MCF 10A (cell line): ENCODE measurements at regions not wholly inside any gene's neighbourhood (a gene's known extent, or its start where the extent isn't known, plus 50 kb on each side); places are given as distances from the start of the nearest gene placed in this dataset.

Source experiments
- BruUV-seq: library from RNA; stranded (reverse); fragments of 400-500 nt; replicated peaks from 2 replicates; lab custom pipeline; 2021; lab: Mats Ljungman, UMichigan
- CTCF ChIA-PET: fragments of 300-600 bp; sonication (Branson Sonifier 250); formaldehyde crosslinking; extraction: SDS; loops from one replicate; lab custom pipeline; 2021; ENCODE audit warnings: antibody characterized with exemption, inconsistent platforms; lab: Yijun Ruan, JAX
- POLR2A ChIA-PET: fragments of 300-600, 350-650 bp; sonication (Branson Sonifier 250); formaldehyde crosslinking; extraction: SDS; loops from one replicate; lab custom pipeline; 2020; ENCODE audit warnings: antibody characterized with exemption, inconsistent platforms; lab: Yijun Ruan, JAX
- DNase-seq: peaks from one replicate; pipeline ENCODE4 v3.0.0-alpha.2; 2018; ENCODE audit not compliant: unreplicated experiment
- H3K27ac Mint-ChIP-seq: one replicate; pipeline ENCODE4 v1.8.0; 2022; ENCODE audit warnings: mild to moderate bottlenecking, low read depth, mixed read lengths; ENCODE audit not compliant: unreplicated experiment
- H3K27me3 Mint-ChIP-seq: one replicate; pipeline ENCODE4 v1.8.0; 2022; ENCODE audit warnings: mixed read lengths; ENCODE audit not compliant: insufficient read depth, unreplicated experiment
- H3K36me3 Mint-ChIP-seq: one replicate; pipeline ENCODE4 v1.8.0; 2022; ENCODE audit warnings: mild to moderate bottlenecking, moderate library complexity, mixed read lengths; ENCODE audit not compliant: insufficient read depth, unreplicated experiment
- H3K4me1 Mint-ChIP-seq: one replicate; pipeline ENCODE4 v1.8.0; 2022; ENCODE audit warnings: mixed read lengths; ENCODE audit not compliant: insufficient read depth, unreplicated experiment
- H3K4me3 Mint-ChIP-seq: one replicate; pipeline ENCODE4 v1.8.0; 2022; ENCODE audit warnings: mild to moderate bottlenecking, moderate library complexity, mixed read lengths; ENCODE audit not compliant: unreplicated experiment
- H3K9me3 Mint-ChIP-seq: one replicate; pipeline ENCODE4 v1.8.0; 2022; ENCODE audit warnings: mixed read lengths; ENCODE audit not compliant: unreplicated experiment
- CTCF ChIP-seq: fragments of 200-600 bp; IDR thresholded peaks from one replicate; pipeline ENCODE4 v1.8.0; 2022; ENCODE audit warnings: antibody characterized with exemption, mild to moderate bottlenecking; ENCODE audit not compliant: unreplicated experiment
- intact Hi-C: fragments of 100-400 bp; cut with micrococcal nuclease; formaldehyde crosslinking; loops from 2 replicates; pipeline ENCODE4 v1.14.1; 2022

GRCh38 chr22:48310289-48310688, 1517.4 kb downstream of the BRD1 start:
- H3K36me3 Mint-ChIP-seq, result peaks cover 7% of the 10 kb centered on the region
- no peak for DNase-seq
- intact Hi-C loops, result no loop called here

GRCh38 chr22:48309836-48310235, 1517.8 kb downstream of the BRD1 start:
- TF ChIP-seq CTCF, result no peak
- BruUV-seq, result no TSS peak
- peaks cover 7% of the 10 kb centered on the region for H3K36me3 Mint-ChIP-seq
- H3K4me1 Mint-ChIP-seq, result no peaks in the 10 kb centered on the region
- POLR2A ChIA-PET, result no interaction called here
- H3K27me3 Mint-ChIP-seq, result no peaks in the 10 kb centered on the region
- DNase-seq, result no peak
- H3K4me3 Mint-ChIP-seq, result no peak overlapping the region
- intact Hi-C loops, result no loop called here
- CTCF ChIA-PET, result interaction anchor here (0.6 to 0.7 kb wide), 2 partner anchors 33 to 399 kb away, joined by 3 read pairs; no protein-coding TSS in a partner anchor
- H3K9me3 Mint-ChIP-seq, result peaks cover 33% of the 10 kb centered on the region
- H3K27ac Mint-ChIP-seq, result no peak overlapping the region

More at GRCh38 chr22:48310289-48310688, 1517.4 kb downstream of the BRD1 start:
- H3K4me3 Mint-ChIP-seq, result no peak overlapping the region
- POLR2A ChIA-PET, result no interaction called here
- H3K27me3 Mint-ChIP-seq, result no peaks in the 10 kb centered on the region
- CTCF ChIA-PET, result interaction anchor here (0.6 to 0.7 kb wide), 2 partner anchors 34 to 399 kb away, joined by 3 read pairs; no protein-coding TSS in a partner anchor
- no peaks in the 10 kb centered on the region for H3K4me1 Mint-ChIP-seq
- no TSS peak for BruUV-seq
- TF ChIP-seq CTCF, result no peak
- H3K9me3 Mint-ChIP-seq, result peaks cover 28% of the 10 kb centered on the region
- no peak overlapping the region for H3K27ac Mint-ChIP-seq

GRCh38 chr22:48309115-48309705, 1518.5 kb downstream of the BRD1 start:
- no peak overlapping the region for H3K4me3 Mint-ChIP-seq
- no TSS peak for BruUV-seq
- ChIA-PET POLR2A (no interaction called here), CTCF (interaction anchor here (0.7 kb wide), 1 partner anchor 1153 kb away, joined by 3 read pairs; no protein-coding TSS in a partner anchor)
- H3K36me3 Mint-ChIP-seq, result peaks cover 12% of the 10 kb centered on the region
- TF ChIP-seq CTCF, result no peak
- H3K9me3 Mint-ChIP-seq, result peaks cover 34% of the 10 kb centered on the region
- intact Hi-C loops, result no loop called here
- DNase-seq, result no peak
- H3K27me3 Mint-ChIP-seq, result no peaks in the 10 kb centered on the region
- no peaks in the 10 kb centered on the region for H3K4me1 Mint-ChIP-seq
- H3K27ac Mint-ChIP-seq, result no peak overlapping the region

- Mint-ChIP-seq H3K4me3 (no peak overlapping the region), H3K36me3 (peaks cover 12% of the 10 kb centered on the region), H3K27ac (no peak overlapping the region), H3K9me3 (peaks cover 26% of the 10 kb centered on the region), H3K27me3 (no peaks in the 10 kb centered on the region), H3K4me1 (no peaks in the 10 kb centered on the region)
- TF ChIP-seq CTCF, result no peak
- no TSS peak for BruUV-seq
- ChIA-PET POLR2A (no interaction called here), CTCF (no interaction called here)
- no peak for DNase-seq
- intact Hi-C loops, result no loop called here
Observed at GRCh38 chr22:48307931-48308330, 1519.7 kb downstream of the BRD1 start.
